OCI-LY1 (cell line): ENCODE measurements at regions not wholly inside any gene's neighbourhood (a gene's known extent, or its start where the extent isn't known, plus 50 kb on each side); places are given as distances from the start of the nearest gene placed in this dataset.

Experiments used
- H2AFZ ChIP-seq: fragments of 200-600 bp; sonication (generic), shearing (Covaris generic); 2 replicates; pipeline ENCODE4 v1.6.0; 2014; ENCODE audit warnings: antibody characterized with exemption, mild to moderate bottlenecking, low read length
- H3F3A ChIP-seq: fragments of 200-600 bp; sonication (generic), shearing (Covaris generic); 2 replicates; pipeline ENCODE4 v1.6.0; 2014; ENCODE audit warnings: mild to moderate bottlenecking, antibody characterized with exemption, low read length, moderate library complexity; ENCODE audit not compliant: insufficient read depth
- H3K27ac ChIP-seq: fragments of 200-600 bp; sonication (generic); 2 replicates; pipeline ENCODE4 v1.5.1; 2014; ENCODE audit warnings: low read length, mixed run types, mild to moderate bottlenecking, low read depth; ENCODE audit not compliant: poor library complexity, severe bottlenecking
- H3K27me3 ChIP-seq: fragments of 200-600 bp; sonication (generic); 2 replicates; pipeline ENCODE4 v1.6.0; 2014; ENCODE audit warnings: antibody characterized with exemption, mild to moderate bottlenecking, low read length, moderate library complexity; ENCODE audit not compliant: insufficient read depth
- H3K36me3 ChIP-seq: fragments of 200-600 bp; sonication (generic); 2 replicates; pipeline ENCODE4 v1.6.1; 2014; ENCODE audit warnings: mild to moderate bottlenecking, antibody characterized with exemption, low read length, moderate library complexity, mixed read lengths; ENCODE audit not compliant: insufficient read depth
- H3K4me1 ChIP-seq: fragments of 200-600 bp; sonication (generic); 2 replicates; pipeline ENCODE4 v1.5.1; 2014; ENCODE audit warnings: mild to moderate bottlenecking, low read length, moderate library complexity; ENCODE audit not compliant: insufficient read depth, severe bottlenecking
- H3K4me2 ChIP-seq: fragments of 200-600 bp; sonication (generic), shearing (Covaris generic); 2 replicates; pipeline ENCODE4 v1.6.1; 2014; ENCODE audit warnings: low read length
- H3K4me3 ChIP-seq: fragments of 200-600 bp; sonication (generic); 2 replicates; pipeline ENCODE4 v1.5.1; 2014; ENCODE audit warnings: low read length, low read depth, mild to moderate bottlenecking, mixed read lengths; ENCODE audit not compliant: poor library complexity, severe bottlenecking
- H3K79me2 ChIP-seq: fragments of 200-600 bp; shearing (Covaris generic); 2 replicates; pipeline ENCODE4 v1.6.1; 2016; ENCODE audit warnings: mixed run types, low read length, mixed read lengths; ENCODE audit not compliant: insufficient read depth
- H3K9ac ChIP-seq: fragments of 200-600 bp; sonication (generic), shearing (Covaris generic); 2 replicates; pipeline ENCODE4 v1.6.1; 2014; ENCODE audit warnings: mild to moderate bottlenecking, low read length, mixed read lengths
- H3K9me2 ChIP-seq: fragments of 200-600 bp; sonication (generic), shearing (Covaris generic); 2 replicates; pipeline ENCODE4 v1.6.1; 2014; ENCODE audit warnings: low read depth, mild to moderate bottlenecking, low read length, mixed read lengths
- H3K9me3 ChIP-seq: fragments of 200-600 bp; shearing (Covaris generic); 2 replicates; pipeline ENCODE4 v1.6.1; 2014; ENCODE audit warnings: low read length, mixed read lengths
- H4K20me1 ChIP-seq: fragments of 200-600 bp; sonication (generic), shearing (Covaris generic); 2 replicates; pipeline ENCODE4 v1.6.0; 2016; ENCODE audit warnings: mild to moderate bottlenecking, low read length; ENCODE audit not compliant: insufficient read depth
- CTCF ChIP-seq: fragments of 200-600 bp; sonication (generic), shearing (Covaris generic); IDR thresholded peaks from 2 replicates; pipeline ENCODE4 v1.5.1; 2017; ENCODE audit warnings: mild to moderate bottlenecking, antibody characterized with exemption, low read length, moderate library complexity, mixed read lengths
- EZH2 ChIP-seq: fragments of 200-600 bp; sonication (generic), shearing (Covaris generic); IDR thresholded peaks from 2 replicates; pipeline ENCODE4 v1.8.0; 2017; ENCODE audit warnings: borderline replicate concordance, mixed run types, mild to moderate bottlenecking, antibody characterized with exemption, low read length, moderate library complexity, mixed read lengths

- Histone ChIP-seq H2AFZ (no peak overlapping the region), H3K4me3 (no peak overlapping the region), H4K20me1 (no peaks in the 10 kb centered on the region), H3K79me2 (no peaks in the 10 kb centered on the region), H3K9me2 (no peaks in the 10 kb centered on the region), H3K4me1 (no peaks in the 10 kb centered on the region), H3K36me3 (no peaks in the 10 kb centered on the region), H3K4me2 (no peak overlapping the region), H3F3A (no peaks in the 10 kb centered on the region), H3K9ac (no peak overlapping the region), H3K9me3 (no peaks in the 10 kb centered on the region), H3K27me3 (no peaks in the 10 kb centered on the region), H3K27ac (no peak overlapping the region)
- TF ChIP-seq EZH2 = no peak
- TF ChIP-seq CTCF = 0 out of 2 replicates have a peak, but pooled peaks have one; percentile 8
These were observed 593.1 kb downstream of the RNF144A start for GRCh38 chr2:7510353-7510752.

GRCh38 chr2:7513834-7514233 lies 596.6 kb downstream of the RNF144A start:
- H3K9me3 ChIP-seq = no peaks in the 10 kb centered on the region
- H3K27ac ChIP-seq = no peak overlapping the region
- no peak overlapping the region for H3K4me2 ChIP-seq
- H3K4me1 ChIP-seq = no peaks in the 10 kb centered on the region
- TF ChIP-seq CTCF = no peak
- TF ChIP-seq EZH2 = no peak
- H2AFZ ChIP-seq = no peak overlapping the region
- no peaks in the 10 kb centered on the region for H3K36me3 ChIP-seq
- no peaks in the 10 kb centered on the region for H3F3A ChIP-seq
- H4K20me1 ChIP-seq = no peaks in the 10 kb centered on the region
- no peaks in the 10 kb centered on the region for H3K9me2 ChIP-seq
- H3K27me3 ChIP-seq = no peaks in the 10 kb centered on the region
- no peak overlapping the region for H3K4me3 ChIP-seq
- H3K9ac ChIP-seq = no peak overlapping the region
- H3K79me2 ChIP-seq = no peaks in the 10 kb centered on the region

- Histone ChIP-seq H3F3A (no peaks in the 10 kb centered on the region), H3K4me1 (no peaks in the 10 kb centered on the region), H2AFZ (no peak overlapping the region), H3K27me3 (no peaks in the 10 kb centered on the region), H3K27ac (no peak overlapping the region), H3K36me3 (no peaks in the 10 kb centered on the region), H3K9me2 (no peaks in the 10 kb centered on the region), H3K79me2 (no peaks in the 10 kb centered on the region), H3K4me2 (no peak overlapping the region), H3K9ac (no peak overlapping the region), H3K9me3 (no peaks in the 10 kb centered on the region), H4K20me1 (no peaks in the 10 kb centered on the region), H3K4me3 (no peak overlapping the region)
- TF ChIP-seq CTCF (no peak), EZH2 (no peak)
These were observed 598.1 kb downstream of the RNF144A start for GRCh38 chr2:7515327-7515726.
